Hepatocyte (in vitro differentiated cells): ENCODE measurements at regions not wholly inside any gene's neighbourhood (a gene's known extent, or its start where the extent isn't known, plus 50 kb on each side); places are given as distances from the start of the nearest gene placed in this dataset.

Experiments
- DNase-seq: peaks from one replicate; pipeline ENCODE4 v3.0.0-alpha.2; 2016; ENCODE audit warnings: low spot score
- H2AFZ ChIP-seq: fragments of 200-600 bp; sonication (generic); 2 replicates; pipeline ENCODE4 v1.6.0; 2016; ENCODE audit warnings: antibody characterized with exemption, mild to moderate bottlenecking
- H3K27ac ChIP-seq: fragments of 200-600 bp; sonication (generic); 2 replicates; pipeline ENCODE4 v1.5.1; 2016; ENCODE audit warnings: mild to moderate bottlenecking
- H3K27me3 ChIP-seq: fragments of 200-600 bp; sonication (generic); 2 replicates; pipeline ENCODE4 v1.6.1; 2016
- H3K36me3 ChIP-seq: fragments of 200-600 bp; sonication (generic); replicated peaks from 2 replicates; pipeline ENCODE4 v1.5.1; 2016; ENCODE audit warnings: low read depth; ENCODE audit not compliant: insufficient read depth
- H3K4me1 ChIP-seq: fragments of 200-600 bp; sonication (generic); 2 replicates; pipeline ENCODE4 v1.5.1; 2016; ENCODE audit warnings: mild to moderate bottlenecking, moderate library complexity; ENCODE audit not compliant: insufficient read depth
- H3K4me2 ChIP-seq: fragments of 200-600 bp; sonication (generic); 2 replicates; pipeline ENCODE4 v1.6.0; 2016
- H3K4me3 ChIP-seq: fragments of 200-600 bp; sonication (generic); 2 replicates; pipeline ENCODE4 v1.5.1; 2016; ENCODE audit warnings: mild to moderate bottlenecking
- H3K79me2 ChIP-seq: fragments of 200-600 bp; sonication (generic); 2 replicates; pipeline ENCODE4 v1.6.0; 2017; ENCODE audit warnings: mild to moderate bottlenecking
- H3K9me2 ChIP-seq: fragments of 200-600 bp; sonication (generic); replicated peaks from 2 replicates; pipeline ENCODE4 v1.6.0; 2017; ENCODE audit warnings: mild to moderate bottlenecking; ENCODE audit not compliant: insufficient read depth
- H3K9me3 ChIP-seq: fragments of 200-600 bp; sonication (generic); 2 replicates; pipeline ENCODE4 v1.5.1; 2016; ENCODE audit warnings: low read depth, mild to moderate bottlenecking
- H4K20me1 ChIP-seq: fragments of 200-600 bp; sonication (generic); 2 replicates; pipeline ENCODE4 v1.6.0; 2016; ENCODE audit warnings: mild to moderate bottlenecking; ENCODE audit not compliant: insufficient read depth, poor library complexity, severe bottlenecking
- CTCF ChIP-seq: fragments of 200-600 bp; sonication (generic); IDR thresholded peaks from 2 replicates; pipeline ENCODE4 v1.5.1; 2016; ENCODE audit warnings: antibody characterized with exemption, mild to moderate bottlenecking; ENCODE audit not compliant: poor library complexity
- EZH2 ChIP-seq: fragments of 200-600 bp; sonication (generic); IDR thresholded peaks from 2 replicates; pipeline ENCODE4 v1.6.1; 2016; ENCODE audit warnings: antibody characterized with exemption, mild to moderate bottlenecking, borderline replicate concordance
- EZH2phosphoT487 ChIP-seq: fragments of 200-600 bp; sonication (generic); IDR thresholded peaks from one replicate; pipeline ENCODE4 v1.6.1; 2018; ENCODE audit warnings: antibody characterized with exemption, mild to moderate bottlenecking, low read depth, moderate library complexity; ENCODE audit not compliant: unreplicated experiment, severe bottlenecking
- WGBS: methylation state at CpG from one replicate; pipeline ENCODE4 v1.1.6; 2016; ENCODE audit warnings: low lambda C conversion rate; ENCODE audit errors: missing lambda C conversion rate; 5-methylcytosine and 5-hydroxymethylcytosine counted together

DNA sequence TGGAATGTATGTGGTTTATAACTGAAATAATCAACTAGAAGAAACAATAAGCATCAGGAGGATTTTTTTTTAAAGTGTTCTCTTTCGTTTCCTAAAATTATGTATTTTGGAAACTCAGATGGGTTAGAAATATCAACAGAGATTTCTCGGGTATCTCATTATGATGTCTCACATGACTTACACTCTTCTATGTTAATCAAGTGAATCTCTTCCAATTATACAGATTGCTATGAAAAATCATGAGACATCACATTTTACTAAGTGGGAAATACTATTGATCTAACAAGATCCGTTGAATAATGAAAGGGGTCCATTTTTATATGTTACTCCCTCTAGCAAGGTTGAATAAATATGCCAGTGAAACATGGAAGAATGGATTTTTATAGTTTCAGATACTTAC, 54.7 kb upstream of the NRIP1 start:
- no peaks in the 10 kb centered on the region for H3K27me3 ChIP-seq
- no peaks in the 10 kb centered on the region for H3K36me3 ChIP-seq
- H3K27ac ChIP-seq, result no peak overlapping the region
- no peaks in the 10 kb centered on the region for H3K9me3 ChIP-seq
- TF ChIP-seq EZH2 (no peak), CTCF (no peak)
- peaks cover 11% of the 10 kb centered on the region for H3K4me1 ChIP-seq
- no peak for DNase-seq
- H2AFZ ChIP-seq, result no peak overlapping the region
- H3K4me3 ChIP-seq, result no peak overlapping the region
- 92% methylated on average over 3 of the region's 3 CpGs for WGBS
- H4K20me1 ChIP-seq, result no peaks in the 10 kb centered on the region
- H3K9me2 ChIP-seq, result no peaks in the 10 kb centered on the region
- H3K79me2 ChIP-seq, result no peaks in the 10 kb centered on the region
- no peak overlapping the region for H3K4me2 ChIP-seq

GRCh38 chr21:15121097-15121654, 56.4 kb upstream of the NRIP1 start:
- no peak overlapping the region for H3K4me3 ChIP-seq
- H3K27ac ChIP-seq, result peak overlapping the region; percentile 67
- no peak for TF ChIP-seq EZH2phosphoT487
- TF ChIP-seq EZH2, result no peak
- no peak for TF ChIP-seq CTCF
- H3K36me3 ChIP-seq, result no peaks in the 10 kb centered on the region
- no peaks in the 10 kb centered on the region for H3K79me2 ChIP-seq
- peaks cover 11% of the 10 kb centered on the region for H3K4me1 ChIP-seq
- no peak for DNase-seq
- no peaks in the 10 kb centered on the region for H3K9me2 ChIP-seq
- no peaks in the 10 kb centered on the region for H3K9me3 ChIP-seq
- H4K20me1 ChIP-seq, result no peaks in the 10 kb centered on the region
- peak overlapping the region; percentile 47 for H2AFZ ChIP-seq
- WGBS, result 84% methylated on average over 5 of the region's 5 CpGs
- H3K27me3 ChIP-seq, result no peaks in the 10 kb centered on the region
- peak overlapping the region; percentile 24 for H3K4me2 ChIP-seq

- TF ChIP-seq EZH2, result no peak
- no peak for TF ChIP-seq EZH2phosphoT487
- no peak for TF ChIP-seq CTCF
- no peaks in the 10 kb centered on the region for H3K36me3 ChIP-seq
- peak overlapping the region; percentile 67 for H3K27ac ChIP-seq
- H3K4me2 ChIP-seq, result peak overlapping the region; percentile 24
- no peaks in the 10 kb centered on the region for H3K9me2 ChIP-seq
- DNase-seq, result peak; percentile 32
- no peaks in the 10 kb centered on the region for H4K20me1 ChIP-seq
- H3K4me1 ChIP-seq, result peaks cover 11% of the 10 kb centered on the region
- no peaks in the 10 kb centered on the region for H3K27me3 ChIP-seq
- no peaks in the 10 kb centered on the region for H3K9me3 ChIP-seq
- WGBS, result 52% methylated on average over 3 of the region's 3 CpGs
- no peak overlapping the region for H3K4me3 ChIP-seq
- H3K79me2 ChIP-seq, result no peaks in the 10 kb centered on the region
- peak overlapping the region; percentile 47 for H2AFZ ChIP-seq
Measured at GRCh38 chr21:15121655-15122120, 56.9 kb upstream of the NRIP1 start.
